HG03521 (cell line): ENCODE measurements at regions not wholly inside any gene's neighbourhood (a gene's known extent, or its start where the extent isn't known, plus 50 kb on each side); places are given as distances from the start of the nearest gene placed in this dataset.
A peak's percentile ranks its signal among the peaks of the same experiment; 100 is the strongest.

Source experiments
- ATAC-seq: cut with Tn5 transposase; IDR thresholded peaks from one replicate; pipeline ENCODE4 v1.9.1; 2021; ENCODE audit warnings: mild to moderate bottlenecking, moderate library complexity; ENCODE audit not compliant: unreplicated experiment

- no peak for ATAC-seq
Measured at GRCh38 chr10:83835945-83836745, 303.2 kb upstream of the GHITM start.

GRCh38 chr10:83848677-83849076 lies 290.6 kb upstream of the GHITM start:
- no peak for ATAC-seq

- ATAC-seq: no peak
Measured at GRCh38 chr10:83849150-83849549, 290.2 kb upstream of the GHITM start.

GRCh38 chr10:83852146-83852545 lies 287.2 kb upstream of the GHITM start:
- no peak for ATAC-seq

- ATAC-seq: no peak
Measured at GRCh38 chr10:83862723-83863122, 276.6 kb upstream of the GHITM start.

GRCh38 chr10:83863283-83863966 lies 275.9 kb upstream of the GHITM start:
- no peak for ATAC-seq

GRCh38 chr10:83869898-83870297 lies 269.4 kb upstream of the GHITM start:
- ATAC-seq: no peak

- ATAC-seq: peak; percentile 91
Measured at GRCh38 chr10:83871187-83872081, 267.9 kb upstream of the GHITM start.

- ATAC-seq: no peak
Measured at GRCh38 chr10:83880252-83880791, 259.0 kb upstream of the GHITM start.

- ATAC-seq: no peak
Measured at GRCh38 chr10:83881661-83882060, 257.6 kb upstream of the GHITM start.

- no peak for ATAC-seq
Measured at GRCh38 chr10:83886871-83887270, 252.4 kb upstream of the GHITM start.

GRCh38 chr10:83892737-83893136 lies 246.6 kb upstream of the GHITM start:
- ATAC-seq: no peak

GRCh38 chr10:83896219-83896618 lies 243.1 kb upstream of the GHITM start:
- no peak for ATAC-seq

GRCh38 chr10:83897626-83898025 lies 241.7 kb upstream of the GHITM start:
- ATAC-seq: no peak

- no peak for ATAC-seq
Measured at GRCh38 chr10:83908506-83908905, 230.8 kb upstream of the GHITM start.

GRCh38 chr10:83909001-83909400 lies 230.3 kb upstream of the GHITM start:
- ATAC-seq: no peak

GRCh38 chr10:83915801-83916200 lies 223.5 kb upstream of the GHITM start:
- no peak for ATAC-seq

- ATAC-seq: peak; percentile 67
Measured at GRCh38 chr10:83917537-83918506, 221.5 kb upstream of the GHITM start.

GRCh38 chr10:83919187-83919586 lies 220.1 kb upstream of the GHITM start:
- ATAC-seq: no peak
